WTC11 (cell line): ENCODE measurements at regions not wholly inside any gene's neighbourhood (a gene's known extent, or its start where the extent isn't known, plus 50 kb on each side); places are given as distances from the start of the nearest gene placed in this dataset.
A peak's percentile ranks its signal among the peaks of the same experiment; 100 is the strongest.

ENCODE experiments used
- ATAC-seq: fragments of 200-7000 bp; cut with Tn5 transposase; 2 replicates; pipeline ENCODE4 v1.10.0; 2021; ENCODE audit warnings: mild to moderate bottlenecking, moderate library complexity
- CTCF ChIA-PET: fragments of 300-600 bp; sonication (Branson Sonifier 250); formaldehyde crosslinking; loops from one replicate; lab custom pipeline; 2021; ENCODE audit warnings: antibody characterized with exemption; lab: Charles Lee
- POLR2A ChIA-PET: fragments of 350-600 bp; sonication (Branson Sonifier 250); formaldehyde crosslinking; loops from one replicate; lab custom pipeline; 2021; ENCODE audit warnings: antibody characterized with exemption; lab: Charles Lee
- DNase-seq: peaks from one replicate; pipeline ENCODE4 v3.0.0; 2021; ENCODE audit warnings: low spot score
- H3K27ac Mint-ChIP-seq: 2 replicates; pipeline ENCODE4 v1.8.0; 2021; ENCODE audit warnings: mixed read lengths
- H3K27me3 Mint-ChIP-seq: 2 replicates; pipeline ENCODE4 v1.8.0; 2021; ENCODE audit warnings: low read depth, mild to moderate bottlenecking, moderate library complexity, mixed read lengths
- H3K36me3 Mint-ChIP-seq: 2 replicates; pipeline ENCODE4 v1.8.0; 2021; ENCODE audit warnings: mixed read lengths
- H3K4me1 Mint-ChIP-seq: 2 replicates; pipeline ENCODE4 v1.8.0; 2022; ENCODE audit warnings: mixed read lengths
- H3K4me3 Mint-ChIP-seq: 2 replicates; pipeline ENCODE4 v1.8.0; 2021; ENCODE audit warnings: mild to moderate bottlenecking, moderate library complexity, mixed read lengths
- H3K9me3 Mint-ChIP-seq: 2 replicates; pipeline ENCODE4 v1.8.0; 2021; ENCODE audit warnings: mixed read lengths
- ATF6 ChIP-seq: sonication (generic); formaldehyde crosslinking; IDR thresholded peaks from 2 replicates; pipeline ENCODE4 v1.8.1; 2023; ENCODE audit warnings: mild to moderate bottlenecking, missing genetic modification reagents
- CREM ChIP-seq: sonication (generic); formaldehyde crosslinking; IDR thresholded peaks from 2 replicates; pipeline ENCODE4 v1.8.1; 2022; ENCODE audit warnings: mild to moderate bottlenecking, missing genetic modification reagents, moderate library complexity
- CTCF ChIP-seq: fragments of 200-600 bp; IDR thresholded peaks from 2 replicates; pipeline ENCODE4 v1.8.0; 2022; ENCODE audit warnings: antibody characterized with exemption
- E2F5 ChIP-seq: sonication (generic); formaldehyde crosslinking; IDR thresholded peaks from 2 replicates; pipeline ENCODE4 v1.8.1; 2022; ENCODE audit warnings: mild to moderate bottlenecking, moderate library complexity, missing genetic modification reagents
- ESRRA ChIP-seq: sonication (generic); formaldehyde crosslinking; IDR thresholded peaks from 2 replicates; pipeline ENCODE4 v1.8.1; 2022; ENCODE audit warnings: mild to moderate bottlenecking, missing genetic modification reagents, borderline replicate concordance
- FOXK1 ChIP-seq: sonication (generic); formaldehyde crosslinking; IDR thresholded peaks from 2 replicates; pipeline ENCODE4 v1.8.0; 2022; ENCODE audit warnings: mild to moderate bottlenecking, moderate library complexity, missing genetic modification reagents
- FOXP1 ChIP-seq: sonication (generic); formaldehyde crosslinking; IDR thresholded peaks from 2 replicates; pipeline ENCODE4 v1.8.0; 2022; ENCODE audit warnings: missing genetic modification reagents, mild to moderate bottlenecking, moderate library complexity, borderline replicate concordance
- IRF2 ChIP-seq: sonication (generic); formaldehyde crosslinking; IDR thresholded peaks from 2 replicates; pipeline ENCODE4 v1.8.0; 2022; ENCODE audit warnings: low read depth, missing genetic modification reagents, borderline replicate concordance
- NFE2L1 ChIP-seq: sonication (generic); formaldehyde crosslinking; IDR thresholded peaks from 2 replicates; pipeline ENCODE4 v1.8.1; 2023; ENCODE audit warnings: missing genetic modification reagents
- STAT6 ChIP-seq: sonication (generic); formaldehyde crosslinking; conservative IDR thresholded peaks from 2 replicates; pipeline ENCODE4 v1.8.1; 2023; ENCODE audit warnings: mild to moderate bottlenecking, low read depth, missing genetic modification reagents, moderate library complexity
- ZNF532 ChIP-seq: fragments of 250-450 bp; sonication (Bioruptor Pico); IDR thresholded peaks from 2 replicates; pipeline ENCODE4 v1.9.0; 2021; ENCODE audit warnings: mild to moderate bottlenecking, borderline replicate concordance

- TF ChIP-seq ZNF532 (CRISPR knock-in tag): no peak
- no peak for TF ChIP-seq CREM (CRISPR knock-in tag)
- no peak for TF ChIP-seq STAT6 (CRISPR knock-in tag)
- no peak for TF ChIP-seq E2F5
- no peak for TF ChIP-seq IRF2 (CRISPR knock-in tag)
- no peak for TF ChIP-seq ESRRA (CRISPR knock-in tag)
Observed at GRCh38 chrX:69094977-69095669, 70.1 kb downstream of the PJA1 start (continued).

- Mint-ChIP-seq H3K27ac (no peak overlapping the region), H3K27me3 (no peaks in the 10 kb centered on the region), H3K4me1 (no peaks in the 10 kb centered on the region), H3K9me3 (no peaks in the 10 kb centered on the region), H3K4me3 (no peak overlapping the region), H3K36me3 (no peaks in the 10 kb centered on the region)
- TF ChIP-seq FOXP1 (CRISPR knock-in tag): no peak
- peak; percentile 65 for TF ChIP-seq CTCF
- peak; percentile 92 for ATAC-seq
- peak; percentile 55 for DNase-seq
- CTCF ChIA-PET: interaction anchor here (0.6 to 1.7 kb wide), 38 partner anchors 8 to 361 kb away, joined by 3 to 32 read pairs (median 4); partner anchors contain the start of genes EFNB1 and PJA1
- POLR2A ChIA-PET: no interaction called here
Observed at GRCh38 chrX:69093960-69094871, 71.0 kb downstream of the PJA1 start.

GRCh38 chrX:69090022-69090421 is 75.2 kb downstream of the PJA1 start:
- DNase-seq (no peak), ATAC-seq (no peak)
- ChIA-PET CTCF (interaction anchor here (0.7 to 1.1 kb wide), 2 partner anchors 147 to 298 kb away, joined by 3 to 4 read pairs; no protein-coding TSS in a partner anchor), POLR2A (no interaction called here)
- no peak overlapping the region for H3K4me3 Mint-ChIP-seq
- no peaks in the 10 kb centered on the region for H3K36me3 Mint-ChIP-seq
- no peaks in the 10 kb centered on the region for H3K4me1 Mint-ChIP-seq
- H3K27ac Mint-ChIP-seq: no peak overlapping the region
- TF ChIP-seq FOXK1 (no peak), ATF6 (no peak), NFE2L1 (no peak)
- no peaks in the 10 kb centered on the region for H3K27me3 Mint-ChIP-seq
- no peaks in the 10 kb centered on the region for H3K9me3 Mint-ChIP-seq
